ENCODE measurements at regions not wholly inside any gene's neighbourhood (a gene's known extent, or its start where the extent isn't known, plus 50 kb on each side); places are given as distances from the start of the nearest gene placed in this dataset.

DNA sequence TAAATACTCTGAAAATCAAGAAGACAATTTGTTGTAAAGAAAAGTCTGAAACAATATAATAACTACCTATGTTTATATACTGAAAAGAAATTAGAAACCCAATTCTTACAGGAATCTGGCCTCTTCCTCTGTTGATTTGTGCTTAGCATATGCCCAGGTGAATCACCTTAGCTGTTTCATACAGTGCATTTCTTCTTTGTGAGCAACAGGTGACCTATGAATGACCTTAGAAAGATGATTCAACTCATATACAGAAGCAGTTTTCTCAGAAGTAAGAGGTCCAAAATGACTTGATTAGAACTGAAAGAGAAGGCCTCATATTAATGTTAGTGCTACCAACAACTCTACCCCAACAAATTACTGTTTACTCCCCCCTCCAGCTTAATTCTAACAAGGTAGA is 419.5 kb upstream of the ID4 start (continued):
- TF ChIP-seq REST (IDR thresholded peaks at IDR 0.05; ENCODE audit: low read depth, low read length) (no peak), RXRA (IDR thresholded peaks at IDR 0.05; ENCODE audit: borderline replicate concordance, low read depth) (no peak), GABPA (IDR thresholded peaks at IDR 0.05; ENCODE audit: low read depth) (no peak), MEF2A (IDR thresholded peaks at IDR 0.05; ENCODE audit: borderline replicate concordance, low read depth) (no peak), EZH2phosphoT487 (IDR thresholded peaks at IDR 0.05; ENCODE audit: borderline replicate concordance, low read depth) (no peak), RFX5 (IDR thresholded peaks at IDR 0.05; ENCODE audit: low read length) (no peak), SIN3A (IDR thresholded peaks at IDR 0.05; ENCODE audit: borderline replicate concordance, low read depth, low read length) (no peak)

- ChIA-PET CTCF (no interaction called here), POLR2A (no interaction called here)
- H4K20me1 ChIP-seq (ENCODE audit: insufficient read depth): no peaks in the 10 kb centered on the region
- H3K9ac ChIP-seq: no peak overlapping the region
- H3K27ac ChIP-seq (ENCODE audit: low read depth in 2 of 2, low read length in 1 of 2): no peak overlapping the region
- 28% methylated on average over 1 of the region's 2 CpGs for WGBS (ENCODE audit: low lambda C conversion rate)
- H3K79me2 ChIP-seq (ENCODE audit: insufficient read depth): no peaks in the 10 kb centered on the region
- no peak overlapping the region for H3K4me2 ChIP-seq
- H3K9me3 ChIP-seq: no peaks in the 10 kb centered on the region
- H3K4me1 ChIP-seq (ENCODE audit: control insufficient read depth in 1 of 2, insufficient read depth in 2 of 2, low read depth in 1 of 2, low read length in 1 of 2): no peaks in the 10 kb centered on the region
- H3K4me3 ChIP-seq (ENCODE audit: low read depth in 2 of 2, low read length in 1 of 2): no peak overlapping the region
- TF ChIP-seq MXI1 (IDR thresholded peaks at IDR 0.05; ENCODE audit: low read depth, low read length): no peak
- no peak for TF ChIP-seq RCOR1 (IDR thresholded peaks at IDR 0.05; ENCODE audit: low read length)
- H3K36me3 ChIP-seq (replicated peaks in 1 of 2; ENCODE audit: control insufficient read depth in 1 of 2, insufficient read depth in 2 of 2, low read length in 1 of 2): no peaks in the 10 kb centered on the region
- no peak overlapping the region for H2AFZ ChIP-seq (ENCODE audit: low read depth)
- no peaks in the 10 kb centered on the region for H3F3A ChIP-seq (replicated peaks; ENCODE audit: insufficient read depth)
- no peaks in the 10 kb centered on the region for H3K9me2 ChIP-seq
- H3K27me3 ChIP-seq (ENCODE audit: insufficient read depth): no peaks in the 10 kb centered on the region
- DNase-seq: no peak
Measured at GRCh38 chr6:19424853-19425252, 412.3 kb upstream of the ID4 start.

GRCh38 chr6:19427548-19427947 is 409.6 kb upstream of the ID4 start:
- no peaks in the 10 kb centered on the region for H3K27me3 ChIP-seq (ENCODE audit: insufficient read depth)
- no peaks in the 10 kb centered on the region for H3K9me2 ChIP-seq
- H3K4me2 ChIP-seq: no peak overlapping the region
- CTCF ChIA-PET: no interaction called here
- no peaks in the 10 kb centered on the region for H3K4me1 ChIP-seq (ENCODE audit: control insufficient read depth in 1 of 2, insufficient read depth in 2 of 2, low read depth in 1 of 2, low read length in 1 of 2)
- no peaks in the 10 kb centered on the region for H4K20me1 ChIP-seq (ENCODE audit: insufficient read depth)
- H3K9ac ChIP-seq: no peak overlapping the region
- H3K79me2 ChIP-seq (ENCODE audit: insufficient read depth): no peaks in the 10 kb centered on the region
- WGBS (ENCODE audit: low lambda C conversion rate): 0% methylated on average over 1 of the region's 1 CpG
- H3K36me3 ChIP-seq (replicated peaks in 1 of 2; ENCODE audit: control insufficient read depth in 1 of 2, insufficient read depth in 2 of 2, low read length in 1 of 2): no peaks in the 10 kb centered on the region
- H2AFZ ChIP-seq (ENCODE audit: low read depth): no peak overlapping the region
- TF ChIP-seq PBX3 (IDR thresholded peaks at IDR 0.05) (no peak), EZH2phosphoT487 (IDR thresholded peaks at IDR 0.05; ENCODE audit: borderline replicate concordance, low read depth) (no peak)
- TF ChIP-seq, protein P1, sequence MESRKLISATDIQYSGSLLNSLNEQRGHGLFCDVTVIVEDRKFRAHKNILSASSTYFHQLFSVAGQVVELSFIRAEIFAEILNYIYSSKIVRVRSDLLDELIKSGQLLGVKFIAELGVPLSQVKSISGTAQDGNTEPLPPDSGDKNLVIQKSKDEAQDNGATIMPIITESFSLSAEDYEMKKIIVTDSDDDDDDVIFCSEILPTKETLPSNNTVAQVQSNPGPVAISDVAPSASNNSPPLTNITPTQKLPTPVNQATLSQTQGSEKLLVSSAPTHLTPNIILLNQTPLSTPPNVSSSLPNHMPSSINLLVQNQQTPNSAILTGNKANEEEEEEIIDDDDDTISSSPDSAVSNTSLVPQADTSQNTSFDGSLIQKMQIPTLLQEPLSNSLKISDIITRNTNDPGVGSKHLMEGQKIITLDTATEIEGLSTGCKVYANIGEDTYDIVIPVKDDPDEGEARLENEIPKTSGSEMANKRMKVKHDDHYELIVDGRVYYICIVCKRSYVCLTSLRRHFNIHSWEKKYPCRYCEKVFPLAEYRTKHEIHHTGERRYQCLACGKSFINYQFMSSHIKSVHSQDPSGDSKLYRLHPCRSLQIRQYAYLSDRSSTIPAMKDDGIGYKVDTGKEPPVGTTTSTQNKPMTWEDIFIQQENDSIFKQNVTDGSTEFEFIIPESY (IDR thresholded peaks at IDR 0.05; ENCODE audit: borderline replicate concordance, low read depth): no peak
- no peaks in the 10 kb centered on the region for H3K9me3 ChIP-seq
- H3K4me3 ChIP-seq (ENCODE audit: low read depth in 2 of 2, low read length in 1 of 2): no peak overlapping the region
- no peak for DNase-seq
- H3K27ac ChIP-seq (ENCODE audit: low read depth in 2 of 2, low read length in 1 of 2): no peak overlapping the region
- H3F3A ChIP-seq (replicated peaks; ENCODE audit: insufficient read depth): no peaks in the 10 kb centered on the region
- POLR2A ChIA-PET: no interaction called here
